ENCODE measurements at regions not wholly inside any gene's neighbourhood (a gene's known extent, or its start where the extent isn't known, plus 50 kb on each side); places are given as distances from the start of the nearest gene placed in this dataset.

DNA sequence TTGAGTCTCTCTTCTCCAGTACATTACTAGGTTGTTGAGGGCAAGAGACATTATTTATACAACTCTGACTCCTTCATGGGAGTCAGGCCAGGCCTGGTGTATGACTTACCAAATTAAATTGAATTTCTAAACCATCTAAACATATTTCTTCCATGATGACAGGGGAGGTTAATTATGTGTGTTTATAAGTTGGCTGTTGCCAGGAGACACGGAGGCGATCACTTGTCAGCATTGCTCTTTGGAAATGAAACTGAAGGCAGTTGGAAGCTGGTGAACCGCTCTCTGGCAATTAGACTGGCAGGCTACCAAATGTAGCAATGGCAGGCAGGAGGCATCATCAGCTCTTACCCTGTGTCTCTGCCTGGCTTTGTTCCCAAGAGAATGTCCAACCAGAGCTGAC lies 241.4 kb downstream of the KCNS3 start:
- ATAC-seq (peak in 2 of 4 donors; percentile 26 to 62), DNase-seq (peak in 1 of 5 donors; percentile 46)
- 83 to 88% (median 85%) methylated on average over 3 of the region's 3 CpGs for WGBS, 4 donors
- Histone ChIP-seq H3K9me3 (no peaks in the 10 kb centered on the region), H3K36me3 (no peaks in the 10 kb centered on the region), H3K4me1 (peaks cover 0 to 18% (median 0%) of the 10 kb centered on the region in 12 donors), H3K27me3 (peaks cover 0 to 5% (median 0%) of the 10 kb centered on the region in 9 donors), H3K4me3 (no peak overlapping the region), H3K27ac (no peak overlapping the region)
- TF ChIP-seq, protein P1, sequence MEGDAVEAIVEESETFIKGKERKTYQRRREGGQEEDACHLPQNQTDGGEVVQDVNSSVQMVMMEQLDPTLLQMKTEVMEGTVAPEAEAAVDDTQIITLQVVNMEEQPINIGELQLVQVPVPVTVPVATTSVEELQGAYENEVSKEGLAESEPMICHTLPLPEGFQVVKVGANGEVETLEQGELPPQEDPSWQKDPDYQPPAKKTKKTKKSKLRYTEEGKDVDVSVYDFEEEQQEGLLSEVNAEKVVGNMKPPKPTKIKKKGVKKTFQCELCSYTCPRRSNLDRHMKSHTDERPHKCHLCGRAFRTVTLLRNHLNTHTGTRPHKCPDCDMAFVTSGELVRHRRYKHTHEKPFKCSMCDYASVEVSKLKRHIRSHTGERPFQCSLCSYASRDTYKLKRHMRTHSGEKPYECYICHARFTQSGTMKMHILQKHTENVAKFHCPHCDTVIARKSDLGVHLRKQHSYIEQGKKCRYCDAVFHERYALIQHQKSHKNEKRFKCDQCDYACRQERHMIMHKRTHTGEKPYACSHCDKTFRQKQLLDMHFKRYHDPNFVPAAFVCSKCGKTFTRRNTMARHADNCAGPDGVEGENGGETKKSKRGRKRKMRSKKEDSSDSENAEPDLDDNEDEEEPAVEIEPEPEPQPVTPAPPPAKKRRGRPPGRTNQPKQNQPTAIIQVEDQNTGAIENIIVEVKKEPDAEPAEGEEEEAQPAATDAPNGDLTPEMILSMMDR (IDR thresholded peaks at IDR 0.05) = no peak
- no peak for TF ChIP-seq POLR2A (IDR thresholded peaks at IDR 0.05)
- intact Hi-C loops (cut with DNase I) = no loop called here

DNA sequence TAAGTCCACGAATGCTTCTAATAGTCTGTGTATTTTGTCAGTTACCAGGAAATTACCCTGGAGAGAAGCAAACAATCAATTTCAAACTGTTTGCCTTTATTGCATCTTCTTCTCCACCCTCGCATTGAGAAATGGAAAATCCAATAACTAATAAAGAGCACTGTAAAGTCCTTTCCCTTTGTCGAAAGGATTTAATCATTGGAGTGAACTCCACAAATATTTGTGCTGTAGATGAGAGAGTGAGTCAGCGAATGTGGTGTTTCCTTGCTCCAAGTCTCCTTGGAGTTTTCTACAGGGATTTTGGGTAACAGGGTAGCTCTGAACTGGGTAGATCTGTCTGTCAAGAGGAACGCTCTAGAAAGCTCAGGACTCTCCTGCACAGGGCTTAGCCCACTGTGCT lies 240.2 kb downstream of the KCNS3 start:
- ATAC-seq (no peak), DNase-seq (no peak)
- 76 to 87% (median 82%) methylated on average over 5 of the region's 5 CpGs for WGBS, 4 donors
- H3K27me3 ChIP-seq = peaks cover 0 to 5% (median 0%) of the 10 kb centered on the region in 9 donors
- TF ChIP-seq POLR2A (IDR thresholded peaks at IDR 0.05) = no peak
- TF ChIP-seq, protein P1 (IDR thresholded peaks at IDR 0.05) = no peak
- no peaks in the 10 kb centered on the region for H3K36me3 ChIP-seq
- H3K4me1 ChIP-seq = peaks cover 0 to 11% (median 0%) of the 10 kb centered on the region in 12 donors
- H3K9me3 ChIP-seq = peaks cover 0 to 3% (median 0%) of the 10 kb centered on the region in 12 donors
- intact Hi-C loops (cut with DNase I) = no loop called here
- H3K4me3 ChIP-seq = no peak overlapping the region
- H3K27ac ChIP-seq = no peak overlapping the region

DNA sequence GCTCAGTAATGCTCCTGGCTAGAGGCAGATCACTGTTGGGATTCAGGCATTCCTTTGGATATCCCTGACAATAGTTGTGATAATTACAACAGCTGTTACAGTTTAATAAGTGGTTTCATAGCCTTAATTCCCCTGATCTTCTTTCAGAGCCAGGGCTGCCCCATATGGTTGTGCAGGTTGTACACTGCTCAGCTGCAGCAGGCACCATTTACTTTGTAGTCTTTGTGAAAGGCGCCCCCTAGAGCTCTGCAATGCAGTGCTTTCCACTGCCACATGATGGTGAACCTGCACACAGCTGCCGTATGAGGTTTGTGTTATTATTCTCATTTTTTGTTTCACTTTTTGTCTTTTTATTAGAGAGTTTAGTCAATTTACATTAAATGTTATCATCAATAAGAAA lies 239.1 kb downstream of the KCNS3 start:
- TF ChIP-seq POLR2A (IDR thresholded peaks at IDR 0.05) = no peak
- TF ChIP-seq, protein P1 (IDR thresholded peaks at IDR 0.05) = peak in 11 of 12 donors; percentile 10 to 52 (median 31)
- peak in 1 of 4 donors; percentile 38 for ATAC-seq
- Histone ChIP-seq H3K27ac (no peak overlapping the region), H3K4me1 (peaks cover 0 to 3% (median 0%) of the 10 kb centered on the region in 12 donors), H3K27me3 (peaks cover 0 to 5% (median 0%) of the 10 kb centered on the region in 9 donors), H3K36me3 (no peaks in the 10 kb centered on the region), H3K9me3 (peaks cover 0 to 3% (median 0%) of the 10 kb centered on the region in 12 donors), H3K4me3 (no peak overlapping the region)
- intact Hi-C loops (cut with DNase I) = no loop called here
- DNase-seq = peak in 1 of 5 donors; percentile 38
- 43 to 56% (median 52%) methylated on average over 2 of the region's 2 CpGs for WGBS, 4 donors

DNA sequence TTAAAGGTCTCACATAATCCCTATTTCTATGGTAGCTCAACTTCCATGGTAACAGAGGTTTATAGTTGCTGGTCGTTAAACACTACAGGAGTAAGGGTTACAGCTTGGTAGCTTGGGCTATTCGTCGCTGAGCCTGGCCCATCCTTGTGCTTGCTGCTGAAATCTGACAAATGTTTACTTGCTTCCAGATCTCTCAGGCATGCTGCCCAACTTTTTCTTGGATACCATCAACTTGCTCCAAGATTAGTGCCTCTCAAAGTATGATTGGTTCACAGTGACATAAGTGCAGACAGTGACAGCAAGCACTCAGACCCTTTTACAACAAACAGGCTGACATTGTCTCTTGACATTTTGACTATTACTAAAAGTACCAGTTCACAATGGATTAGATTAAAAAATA lies 231.8 kb downstream of the KCNS3 start:
- intact Hi-C loops (cut with DNase I) = no loop called here
- WGBS, 4 donors = 74 to 78% (median 75%) methylated on average over 3 of the region's 3 CpGs
- Histone ChIP-seq H3K9me3 (peaks cover 0 to 5% (median 0%) of the 10 kb centered on the region in 12 donors), H3K27ac (no peak overlapping the region), H3K36me3 (no peaks in the 10 kb centered on the region), H3K27me3 (no peaks in the 10 kb centered on the region), H3K4me3 (no peak overlapping the region), H3K4me1 (peaks cover 0 to 4% (median 0%) of the 10 kb centered on the region in 12 donors)
- TF ChIP-seq, protein P1 (IDR thresholded peaks at IDR 0.05) = no peak
- no peak for TF ChIP-seq POLR2A (IDR thresholded peaks at IDR 0.05)
- ATAC-seq = no peak
- no peak for DNase-seq
